ENCODE measurements at regions not wholly inside any gene's neighbourhood (a gene's known extent, or its start where the extent isn't known, plus 50 kb on each side); places are given as distances from the start of the nearest gene placed in this dataset.

- in situ Hi-C loops (cut with MboI; ENCODE audit: low pct_unique_long_range_greater_than_20kb, low sequenced_read_pairs, unreplicated experiment), result no loop called here
- no peak for TF ChIP-seq CTCF (IDR thresholded peaks at IDR 0.05; ENCODE audit: extremely low read depth, insufficient read depth, missing control alignments)
Measured at GRCh38 chr9:107888773-107889227, 399.2 kb upstream of the KLF4 start.

GRCh38 chr9:107886826-107887225 lies 397.3 kb upstream of the KLF4 start:
- in situ Hi-C loops (cut with MboI; ENCODE audit: low pct_unique_long_range_greater_than_20kb, low sequenced_read_pairs, unreplicated experiment), result no loop called here
- DNase-seq (ENCODE audit: low spot score), result no peak
- TF ChIP-seq CTCF (IDR thresholded peaks at IDR 0.05; ENCODE audit: extremely low read depth, insufficient read depth, missing control alignments), result no peak

More at GRCh38 chr9:107888773-107889227, 399.2 kb upstream of the KLF4 start:
- no peak for DNase-seq (ENCODE audit: low spot score)

- in situ Hi-C loops (cut with MboI; ENCODE audit: low pct_unique_long_range_greater_than_20kb, low sequenced_read_pairs, unreplicated experiment), result no loop called here
Measured at GRCh38 chr9:107883496-107884124, 394.0 kb upstream of the KLF4 start.

GRCh38 chr9:107881626-107882300 lies 392.2 kb upstream of the KLF4 start:
- in situ Hi-C loops (cut with MboI; ENCODE audit: low pct_unique_long_range_greater_than_20kb, low sequenced_read_pairs, unreplicated experiment), result no loop called here
- DNase-seq (ENCODE audit: low spot score), result no peak
- no peak for TF ChIP-seq CTCF (IDR thresholded peaks at IDR 0.05; ENCODE audit: extremely low read depth, insufficient read depth, missing control alignments)

More at GRCh38 chr9:107883496-107884124, 394.0 kb upstream of the KLF4 start:
- TF ChIP-seq CTCF (IDR thresholded peaks at IDR 0.05; ENCODE audit: extremely low read depth, insufficient read depth, missing control alignments), result no peak
- peak; percentile 30 for DNase-seq (ENCODE audit: low spot score)

GRCh38 chr9:107878462-107878861 lies 388.9 kb upstream of the KLF4 start:
- in situ Hi-C loops (cut with MboI; ENCODE audit: low pct_unique_long_range_greater_than_20kb, low sequenced_read_pairs, unreplicated experiment), result no loop called here
- no peak for TF ChIP-seq CTCF (IDR thresholded peaks at IDR 0.05; ENCODE audit: extremely low read depth, insufficient read depth, missing control alignments)
- no peak for DNase-seq (ENCODE audit: low spot score)

GRCh38 chr9:107875571-107875980 lies 386.0 kb upstream of the KLF4 start:
- no peak for TF ChIP-seq CTCF (IDR thresholded peaks at IDR 0.05; ENCODE audit: extremely low read depth, insufficient read depth, missing control alignments)
- no peak for DNase-seq (ENCODE audit: low spot score)
- in situ Hi-C loops (cut with MboI; ENCODE audit: low pct_unique_long_range_greater_than_20kb, low sequenced_read_pairs, unreplicated experiment), result no loop called here
